HG02885 (cell line): ENCODE measurements at regions not wholly inside any gene's neighbourhood (a gene's known extent, or its start where the extent isn't known, plus 50 kb on each side); places are given as distances from the start of the nearest gene placed in this dataset.
A peak's percentile ranks its signal among the peaks of the same experiment; 100 is the strongest.

Experiments used
- ATAC-seq: cut with Tn5 transposase; IDR thresholded peaks from one replicate; pipeline ENCODE4 v1.9.1; 2021; ENCODE audit warnings: mild to moderate bottlenecking; ENCODE audit not compliant: unreplicated experiment, poor library complexity

DNA sequence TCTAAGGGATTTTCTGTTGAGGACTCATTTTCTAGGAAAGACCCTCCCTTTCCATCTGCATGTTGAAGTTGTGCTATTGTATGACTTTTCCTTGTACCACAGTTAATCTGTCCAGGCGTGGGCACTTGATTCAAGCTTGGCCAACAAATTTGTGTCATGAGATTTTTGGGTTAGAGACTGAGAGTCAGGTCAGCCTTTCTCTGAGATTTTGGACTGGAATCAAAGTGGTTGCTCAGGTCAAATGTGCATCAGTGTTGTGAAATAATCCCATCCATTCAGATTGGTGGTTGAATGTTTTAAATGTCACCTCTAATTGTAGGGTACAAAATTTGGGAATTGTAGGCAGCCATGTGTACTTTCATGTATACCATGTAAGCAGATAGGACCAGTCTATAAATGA is 545.2 kb upstream of the IGFBP7 start:
- no peak for ATAC-seq

DNA sequence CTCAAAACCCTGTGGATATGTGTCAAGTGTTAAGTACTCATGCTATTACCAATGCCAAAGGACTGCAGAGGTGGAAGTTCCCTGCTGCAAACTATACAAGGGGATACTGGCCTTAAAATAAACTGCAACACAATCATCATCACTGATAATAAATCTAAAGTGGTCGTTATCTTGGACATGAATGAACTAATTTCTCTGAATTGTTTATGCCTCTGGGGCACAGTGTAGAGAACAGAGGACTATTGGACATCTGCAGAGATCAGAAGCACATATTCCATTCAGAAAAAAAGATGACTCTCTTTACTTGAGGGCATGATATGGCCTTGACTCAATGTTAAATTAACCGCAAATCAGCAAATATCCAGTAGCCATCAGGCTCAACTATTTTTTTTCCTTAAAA is 542.6 kb upstream of the IGFBP7 start:
- no peak for ATAC-seq

DNA sequence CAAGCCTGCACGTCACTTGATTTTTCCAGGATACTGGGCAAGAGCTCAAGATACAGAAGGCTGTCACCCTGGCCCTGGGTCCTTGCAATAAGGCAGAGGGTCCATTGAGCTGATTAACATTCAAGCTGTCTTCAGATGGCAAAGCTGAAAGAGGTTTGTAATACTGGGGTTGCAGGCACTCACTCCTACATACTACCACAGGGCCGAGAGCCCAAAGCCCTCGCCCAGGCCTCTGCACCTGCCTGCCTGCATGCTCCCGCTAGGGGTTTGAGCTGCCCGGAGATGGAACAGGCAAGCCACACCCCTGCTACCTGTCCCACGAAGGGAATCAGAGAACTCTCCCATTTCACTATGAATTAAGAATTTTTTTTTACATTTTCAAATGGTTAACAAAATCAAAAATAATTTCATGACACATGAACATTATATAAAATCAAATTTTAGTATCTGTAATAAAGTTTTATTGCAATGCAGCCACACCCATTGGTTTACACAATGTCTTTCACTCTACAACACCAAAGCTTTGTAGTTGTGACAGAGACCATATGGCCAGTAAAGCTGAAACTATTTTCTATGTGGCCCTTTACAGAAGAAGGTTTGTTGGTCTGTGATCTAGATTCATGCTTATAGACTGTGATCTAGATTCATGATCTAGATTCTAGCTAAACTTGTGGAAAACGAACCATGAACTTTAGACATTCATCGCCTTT is 530.4 kb upstream of the IGFBP7 start:
- ATAC-seq: no peak

DNA sequence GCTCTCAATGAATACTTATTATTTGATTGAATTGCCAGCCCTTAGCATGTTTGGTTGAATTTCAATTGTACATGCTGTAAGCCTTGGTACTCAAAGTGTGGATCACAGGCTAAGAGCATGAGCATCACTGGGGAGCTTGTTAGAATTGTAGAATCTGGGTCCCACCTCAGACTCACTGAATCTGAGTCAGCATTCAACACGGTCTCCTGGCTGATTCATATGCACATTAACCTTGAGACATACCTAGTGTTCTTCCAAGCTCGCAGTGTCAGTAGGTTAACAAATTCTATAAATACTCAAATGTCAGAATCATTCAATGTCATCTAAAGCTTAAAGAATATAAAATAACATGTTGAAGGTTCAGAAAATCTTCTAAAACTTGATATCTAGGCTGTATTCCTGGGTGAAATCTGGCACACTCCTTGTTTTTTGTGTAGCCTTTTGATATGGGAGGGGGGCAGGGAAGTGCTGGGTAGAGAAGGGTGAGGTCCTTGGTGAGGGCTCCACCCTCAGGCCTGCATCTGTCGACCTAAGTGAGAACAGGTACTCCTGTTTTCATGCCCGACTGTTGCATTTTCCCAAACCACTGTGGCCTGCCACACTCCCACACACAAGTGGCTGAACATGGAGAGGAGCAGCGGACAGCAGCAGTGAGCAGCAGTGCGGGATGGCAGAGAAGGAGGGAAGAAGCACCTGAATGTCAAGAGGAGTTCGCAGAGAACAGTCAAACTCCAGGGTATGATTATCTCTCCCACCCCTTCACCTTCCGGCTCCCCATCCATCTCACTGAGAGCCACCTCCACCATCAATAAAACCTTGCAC is 529.6 kb upstream of the IGFBP7 start:
- no peak for ATAC-seq

DNA sequence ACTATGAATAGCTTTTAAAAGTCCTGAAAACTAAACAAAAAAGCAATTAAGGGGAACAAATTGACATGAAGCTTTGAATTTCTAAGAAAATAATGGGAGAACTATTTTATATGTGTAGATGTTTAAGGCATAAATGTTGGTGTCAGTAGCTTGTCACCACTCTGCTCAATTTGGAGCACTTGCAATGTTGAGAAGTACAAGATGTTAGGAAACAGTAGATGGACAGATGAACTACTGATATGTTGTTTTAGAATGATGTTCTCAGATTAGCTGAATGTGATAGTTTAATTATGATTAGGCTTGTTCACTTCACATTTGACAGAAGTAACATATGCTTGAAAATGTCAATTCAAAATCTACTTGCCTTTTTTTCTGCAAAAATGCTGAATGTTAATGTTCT is 525.7 kb upstream of the IGFBP7 start:
- no peak for ATAC-seq

DNA sequence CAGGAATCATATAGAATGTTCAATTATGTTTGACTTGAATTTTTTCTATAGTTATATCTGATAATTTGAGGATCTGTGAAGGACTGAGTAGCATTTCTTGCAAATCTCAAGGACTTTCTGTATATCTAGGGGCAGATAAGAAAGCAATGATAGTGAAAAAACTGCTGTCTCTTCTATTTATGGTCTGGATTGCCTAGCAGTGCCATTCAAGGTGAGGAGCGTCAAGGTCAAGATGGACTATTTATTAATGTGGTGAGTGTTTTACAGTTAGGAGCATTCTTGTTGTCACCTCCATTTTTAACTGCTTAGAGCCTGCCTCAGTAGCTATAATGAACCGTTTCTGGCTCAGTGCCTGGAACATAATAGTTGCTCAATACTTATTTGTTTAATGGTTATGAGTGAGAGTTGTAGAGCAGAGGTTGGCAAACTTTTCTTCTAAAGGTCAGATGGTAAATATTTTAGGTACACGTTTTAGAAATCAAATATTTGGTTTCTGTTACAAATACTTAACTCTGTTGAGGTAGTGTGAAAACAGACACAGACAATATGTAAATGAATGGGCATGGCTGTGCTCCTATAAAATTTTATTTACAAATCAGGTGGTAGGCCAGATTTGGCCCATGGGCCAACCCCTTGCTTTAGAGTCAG is 523.2 kb upstream of the IGFBP7 start:
- no peak for ATAC-seq

DNA sequence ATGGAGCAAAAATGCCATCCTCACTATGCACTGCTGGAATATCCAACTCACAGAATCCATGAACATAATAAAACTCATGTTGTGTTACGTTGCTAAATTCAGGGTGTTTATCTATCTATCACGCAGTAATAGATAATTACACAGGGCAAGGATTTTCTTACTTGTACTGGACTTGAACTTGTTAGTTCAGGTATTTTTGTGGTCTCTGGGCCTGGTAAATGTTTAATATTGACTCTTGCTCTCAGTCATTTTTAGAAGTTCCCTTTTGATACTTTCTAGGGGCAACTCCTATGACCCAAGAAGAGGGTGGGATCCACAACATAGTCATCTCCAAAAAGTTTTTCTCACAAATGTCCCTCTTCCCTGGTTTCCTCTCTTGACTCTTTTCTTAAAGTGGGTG is 522.4 kb upstream of the IGFBP7 start:
- no peak for ATAC-seq

DNA sequence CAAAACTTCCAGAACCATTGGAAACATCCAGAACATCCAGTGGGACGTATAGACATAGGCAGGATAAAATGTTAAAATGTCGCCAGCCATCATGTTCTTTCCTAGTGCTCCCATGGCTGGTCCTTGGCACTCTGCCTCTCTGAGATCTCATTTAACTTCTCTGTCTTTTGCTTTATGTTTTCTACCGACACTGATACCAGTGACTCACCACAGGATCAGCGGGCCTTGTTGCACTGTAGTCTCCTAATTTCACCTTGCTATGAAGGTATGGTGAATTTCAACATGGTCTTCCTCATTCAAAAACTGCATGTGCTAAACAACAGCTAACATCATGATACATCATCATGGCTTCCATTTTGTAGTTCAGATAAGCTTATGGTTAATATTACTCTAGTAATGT is 521.0 kb upstream of the IGFBP7 start:
- no peak for ATAC-seq

DNA sequence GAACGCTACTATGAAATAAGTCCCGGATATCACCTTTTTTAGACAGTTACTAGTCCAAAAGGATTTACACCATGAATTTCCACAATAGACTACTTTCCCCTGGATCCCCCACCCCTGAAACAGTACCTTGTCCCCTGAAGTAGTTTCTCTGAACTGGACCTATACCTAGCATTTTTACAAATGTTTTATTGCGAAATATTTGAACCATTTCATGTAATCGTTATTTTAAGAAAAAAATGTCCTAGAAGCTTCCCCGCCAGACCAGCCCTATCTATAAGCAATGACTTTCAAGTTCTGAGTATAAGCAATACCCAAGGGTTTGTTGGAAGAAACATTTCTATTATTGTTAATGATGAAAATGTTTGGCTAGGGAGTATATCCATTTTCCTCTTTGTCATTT is 517.8 kb upstream of the IGFBP7 start:
- no peak for ATAC-seq

DNA sequence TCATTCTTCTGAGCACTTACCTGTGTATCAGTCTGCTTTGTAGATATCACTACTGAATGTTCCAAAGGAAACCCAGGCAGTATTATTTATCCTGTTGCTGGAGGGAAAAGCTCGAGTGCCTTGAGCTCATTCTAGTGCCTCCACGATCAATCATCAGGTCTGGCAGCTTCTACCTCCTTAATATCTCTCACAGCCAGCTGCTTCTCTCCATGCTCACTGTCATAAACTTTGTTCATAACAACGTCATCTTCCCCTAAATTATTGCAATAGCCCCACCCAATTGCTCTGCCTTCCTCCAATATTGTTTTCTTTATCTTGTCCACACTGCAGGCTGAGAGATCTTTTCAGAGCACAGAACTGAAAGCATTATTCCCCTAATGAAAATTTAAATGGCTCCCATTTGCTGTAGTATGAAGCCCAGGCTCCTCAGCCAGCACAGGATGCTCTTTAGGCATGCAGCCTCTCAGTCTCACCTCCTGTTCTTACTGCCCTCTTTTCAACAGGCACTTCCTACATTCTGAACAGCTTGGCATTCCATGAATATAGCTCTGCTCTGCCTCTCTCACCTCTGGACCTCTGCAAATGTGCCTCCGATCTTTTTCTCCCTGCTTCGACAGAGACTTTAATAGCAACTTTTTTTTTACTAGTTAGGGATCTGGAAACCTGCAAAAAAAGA is 504.2 kb upstream of the IGFBP7 start:
- ATAC-seq: no peak

DNA sequence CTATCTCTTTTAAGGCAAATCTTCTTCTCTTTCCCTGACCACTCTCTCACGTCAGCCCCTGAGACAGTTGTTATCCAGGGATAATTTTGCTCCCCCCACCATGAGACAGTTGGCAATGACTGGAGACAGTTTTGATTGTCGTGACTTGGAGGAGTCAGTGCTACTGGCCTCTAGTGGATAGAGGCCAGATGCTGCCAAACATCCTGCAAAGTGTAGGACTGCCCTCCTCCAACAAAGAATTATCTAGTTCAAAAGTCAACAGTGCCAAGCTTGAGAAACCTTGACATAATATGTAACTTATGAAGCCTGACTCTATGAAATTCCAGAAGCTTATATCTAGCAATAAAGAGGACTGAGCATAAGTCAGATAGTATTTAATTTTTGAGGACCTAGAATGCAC is 502.1 kb upstream of the IGFBP7 start:
- no peak for ATAC-seq

DNA sequence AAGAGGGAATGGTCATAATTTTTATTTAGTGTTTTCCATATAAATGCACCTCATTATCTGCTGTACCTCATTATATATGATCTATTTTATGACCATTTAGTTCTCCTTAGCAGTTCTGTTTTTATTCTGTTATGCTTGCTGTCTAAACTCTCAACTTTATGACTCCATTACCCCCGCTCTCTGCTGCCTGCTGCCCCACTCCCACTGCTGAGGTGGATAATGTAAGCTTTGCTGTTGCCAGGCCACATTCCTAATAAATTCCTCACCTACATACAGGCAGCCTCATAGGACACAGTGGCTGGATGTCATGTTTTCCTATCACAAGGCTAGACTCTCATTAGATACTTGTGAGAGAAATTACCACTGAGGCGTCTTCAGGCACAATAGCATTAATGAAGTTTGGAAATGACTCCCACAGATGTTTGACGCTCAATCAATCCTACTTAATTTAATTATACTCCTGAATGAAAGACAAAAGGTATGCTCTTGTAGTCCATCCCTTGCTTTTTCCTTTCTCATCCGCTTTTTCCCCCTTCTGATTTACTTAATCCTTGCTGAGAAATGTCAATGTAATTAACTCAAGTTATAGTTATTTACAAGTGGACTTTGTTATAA is 497.5 kb upstream of the IGFBP7 start:
- no peak for ATAC-seq

DNA sequence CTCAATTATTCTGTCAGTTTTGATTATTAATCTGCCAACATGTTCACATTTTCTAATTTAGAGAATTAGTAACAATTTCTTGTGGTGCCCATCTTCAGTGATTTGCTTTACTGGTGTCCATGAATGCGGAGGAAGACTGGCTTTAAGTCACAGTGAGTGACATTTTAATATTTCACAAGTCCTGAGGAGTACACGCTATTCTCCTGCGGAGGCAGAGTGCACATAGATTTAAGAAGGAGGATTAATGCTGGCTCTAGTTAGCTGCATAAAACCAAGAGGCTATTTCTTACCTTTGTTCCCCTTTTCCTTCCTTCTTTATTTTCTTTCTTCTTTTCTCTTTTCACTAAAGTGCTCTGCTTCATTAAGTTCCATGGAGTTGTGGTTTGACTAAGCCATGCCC is 495.2 kb upstream of the IGFBP7 start:
- no peak for ATAC-seq

DNA sequence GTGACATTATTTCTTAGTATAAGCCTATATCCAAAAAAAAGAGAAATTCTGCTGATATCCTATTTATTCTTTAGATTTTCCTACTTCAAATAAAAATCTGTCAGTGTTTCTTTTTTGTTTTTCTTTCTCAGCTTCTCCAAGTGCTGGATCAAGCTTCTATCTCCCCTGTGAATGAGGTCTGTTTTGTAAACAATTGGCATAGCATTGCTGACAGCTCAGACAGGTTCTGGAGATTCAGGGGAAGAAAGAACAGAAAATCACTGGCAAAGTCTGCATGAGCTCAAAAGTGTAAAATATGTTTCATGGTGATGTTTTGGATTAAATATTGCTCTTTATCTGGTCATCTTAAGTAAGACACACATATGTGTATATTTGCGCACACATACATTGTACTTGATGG is 492.0 kb upstream of the IGFBP7 start:
- ATAC-seq: no peak

DNA sequence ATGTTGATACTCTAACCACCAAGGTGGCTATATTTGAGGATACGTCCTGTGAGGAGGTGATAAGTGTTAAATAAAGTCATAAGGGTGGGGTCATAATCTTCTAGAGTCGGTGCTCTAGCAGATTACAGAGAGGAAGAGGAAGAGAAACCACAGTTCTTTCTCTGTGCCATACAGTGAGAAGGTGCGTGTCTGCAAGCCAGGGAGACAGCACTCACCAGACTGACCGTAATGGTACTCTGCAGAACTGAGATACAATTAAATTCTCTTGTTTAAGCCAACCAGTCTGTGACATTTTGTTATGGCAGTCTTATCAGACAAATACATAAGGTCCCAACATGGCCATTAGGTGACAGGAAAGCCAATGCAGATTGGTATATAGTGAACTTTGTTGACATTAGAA is 480.9 kb upstream of the IGFBP7 start:
- no peak for ATAC-seq

DNA sequence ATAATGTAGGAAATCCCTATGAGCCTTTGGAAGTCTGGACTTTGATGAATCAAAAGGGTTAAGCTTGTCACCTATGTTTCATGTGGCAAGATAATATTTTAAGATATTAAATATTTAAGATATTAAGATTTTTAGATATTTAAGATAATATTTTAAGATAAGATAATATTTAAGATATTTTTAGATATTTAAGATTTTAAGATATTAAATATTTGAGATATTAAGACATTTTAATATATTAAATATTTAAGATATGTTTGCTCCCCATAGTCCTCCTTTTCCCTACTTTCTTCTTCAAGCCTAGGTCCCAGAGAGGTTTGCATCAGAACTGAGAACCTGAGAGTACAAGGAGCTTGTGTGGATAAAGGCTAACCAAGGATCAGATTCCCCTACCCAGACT is 478.4 kb upstream of the IGFBP7 start:
- no peak for ATAC-seq

DNA sequence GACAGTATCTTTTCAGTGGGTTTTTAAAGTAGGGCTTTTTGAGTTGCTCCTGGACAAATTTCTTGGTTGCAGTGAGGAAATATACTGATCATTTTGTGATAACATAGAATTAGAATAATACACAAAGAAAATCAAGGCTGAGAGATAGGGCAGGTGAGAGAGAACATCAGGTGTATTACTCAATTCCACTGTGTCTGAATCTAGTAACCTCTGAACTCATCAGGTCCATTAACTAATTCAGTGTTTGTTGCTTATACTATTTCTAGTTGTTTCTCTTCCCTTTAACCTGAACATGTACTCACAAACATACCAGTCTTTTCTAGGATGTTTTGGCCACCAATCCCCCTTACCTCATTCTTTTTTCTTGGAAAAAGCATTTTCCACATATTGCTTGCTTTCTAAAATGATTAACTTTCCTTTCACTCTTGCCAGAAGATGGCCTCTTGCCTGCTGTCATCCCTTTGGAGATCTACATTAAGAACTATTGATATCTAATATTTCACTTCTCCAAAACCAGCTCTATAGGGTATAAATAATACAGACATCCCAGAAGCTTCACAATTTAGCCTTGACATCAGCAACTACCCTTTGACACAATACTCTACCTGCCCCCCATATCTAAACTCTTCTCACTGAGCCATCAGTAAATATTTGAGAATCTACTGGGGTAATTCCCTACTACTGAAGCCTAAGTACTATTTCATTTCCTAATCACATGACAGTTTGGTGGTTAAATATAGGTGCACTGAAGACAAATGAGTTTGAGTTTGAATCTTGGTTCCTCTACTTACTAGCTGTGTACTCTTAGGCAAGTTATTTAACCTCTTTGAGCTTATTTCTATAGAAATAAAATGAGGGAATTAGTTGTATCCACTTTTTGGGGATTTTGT is 470.8 kb upstream of the IGFBP7 start:
- peak; percentile 92 for ATAC-seq

DNA sequence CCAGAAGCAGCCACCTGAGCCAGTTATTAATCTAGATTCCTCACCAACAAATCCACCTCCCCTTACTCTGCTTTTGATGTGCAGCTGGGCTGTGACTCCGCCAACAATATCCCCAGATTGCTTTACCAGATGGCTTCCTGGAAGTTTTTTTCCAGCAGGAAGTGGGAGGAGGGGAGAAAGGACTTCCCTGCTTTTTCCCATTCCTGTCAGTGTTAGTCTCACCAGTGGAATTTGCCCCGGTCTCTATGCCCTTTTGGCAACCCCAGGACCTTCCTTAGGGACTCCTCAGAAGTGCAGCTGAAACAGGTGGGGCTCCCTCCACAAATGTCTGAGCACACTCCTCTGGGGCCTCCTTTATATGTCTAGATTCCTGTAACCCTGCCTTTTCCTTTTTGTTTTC is 465.2 kb upstream of the IGFBP7 start:
- ATAC-seq: no peak

DNA sequence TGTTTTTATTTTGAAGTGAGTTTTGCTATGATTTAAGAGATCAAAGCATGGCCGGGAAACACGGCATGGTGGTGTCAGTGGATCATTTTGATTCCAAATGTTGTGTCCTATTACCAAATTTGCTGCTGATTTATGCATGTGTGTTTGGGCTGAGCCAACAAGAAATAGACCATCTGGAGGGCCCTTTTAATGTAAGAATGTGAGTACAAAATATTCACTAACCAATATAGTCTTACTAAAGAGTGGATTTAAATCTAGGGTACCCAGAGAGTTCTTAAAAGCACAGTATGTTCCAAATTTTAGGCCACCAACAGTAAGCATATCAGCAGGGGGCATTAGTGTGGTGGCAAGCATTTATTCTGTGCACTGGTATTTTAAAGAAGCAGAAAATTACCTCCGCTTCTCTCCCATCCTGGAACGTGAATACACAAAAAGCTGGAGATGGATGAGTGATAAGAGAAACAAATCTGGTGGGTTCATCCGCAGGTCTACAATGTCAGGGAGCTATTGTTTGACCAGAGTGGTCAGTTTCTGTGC is 444.4 kb upstream of the IGFBP7 start:
- ATAC-seq: no peak
